ENCODE measurements at regions not wholly inside any gene's neighbourhood (a gene's known extent, or its start where the extent isn't known, plus 50 kb on each side); places are given as distances from the start of the nearest gene placed in this dataset.

GRCh38 chr1:244207042-244207934 lies 156.2 kb downstream of the ZBTB18 start:
- WGBS, 3 donors, result 61 to 65% (median 63%) methylated on average over 6 of the region's 6 CpGs
- Histone ChIP-seq H3K27me3 (no peaks in the 10 kb centered on the region), H3K36me3 (no peaks in the 10 kb centered on the region), H3K4me1 (ENCODE audit: insufficient read depth) (no peaks in the 10 kb centered on the region), H3K27ac (no peak overlapping the region), H3K9me3 (no peaks in the 10 kb centered on the region), H3K4me3 (no peak overlapping the region)
- peak in 1 of 5 donors; percentile 14 for DNase-seq
- TF ChIP-seq POLR2A (IDR thresholded peaks at IDR 0.05) (no peak), EP300 (IDR thresholded peaks at IDR 0.05) (no peak), CTCF (IDR thresholded peaks at IDR 0.05) (no peak)
- intact Hi-C loops (cut with DNase I), result no loop called here

GRCh38 chr1:244207935-244208244 lies 156.8 kb downstream of the ZBTB18 start:
- H3K36me3 ChIP-seq, result no peaks in the 10 kb centered on the region
- no peak overlapping the region for H3K27ac ChIP-seq
- no peak overlapping the region for H3K4me3 ChIP-seq
- no peaks in the 10 kb centered on the region for H3K9me3 ChIP-seq
- H3K27me3 ChIP-seq, result no peaks in the 10 kb centered on the region
- no peak for DNase-seq
- no peaks in the 10 kb centered on the region for H3K4me1 ChIP-seq (ENCODE audit: insufficient read depth)
- WGBS, 3 donors, result 62 to 73% (median 68%) methylated on average over 2 of the region's 2 CpGs
- TF ChIP-seq EP300 (IDR thresholded peaks at IDR 0.05) (no peak), CTCF (IDR thresholded peaks at IDR 0.05) (no peak)
- intact Hi-C loops (cut with DNase I), result no loop called here

- H3K4me3 ChIP-seq, result no peak overlapping the region
- intact Hi-C loops (cut with DNase I), result no loop called here
- TF ChIP-seq POLR2A (IDR thresholded peaks at IDR 0.05) (no peak), CTCF (IDR thresholded peaks at IDR 0.05) (no peak), EP300 (IDR thresholded peaks at IDR 0.05) (no peak)
- H3K27me3 ChIP-seq, result no peaks in the 10 kb centered on the region
- 65 to 76% (median 70%) methylated on average over 5 of the region's 5 CpGs for WGBS, 3 donors
- no peak for DNase-seq
- H3K36me3 ChIP-seq, result no peaks in the 10 kb centered on the region
- no peaks in the 10 kb centered on the region for H3K4me1 ChIP-seq (ENCODE audit: insufficient read depth)
- no peak overlapping the region for H3K27ac ChIP-seq
- H3K9me3 ChIP-seq, result no peaks in the 10 kb centered on the region
Measured at GRCh38 chr1:244209955-244210354, 158.9 kb downstream of the ZBTB18 start.

- Histone ChIP-seq H3K9me3 (no peaks in the 10 kb centered on the region), H3K27ac (no peak overlapping the region), H3K4me3 (no peak overlapping the region), H3K36me3 (no peaks in the 10 kb centered on the region), H3K27me3 (no peaks in the 10 kb centered on the region), H3K4me1 (ENCODE audit: insufficient read depth) (no peaks in the 10 kb centered on the region)
- intact Hi-C loops (cut with DNase I), result no loop called here
- no peak for TF ChIP-seq EP300 (IDR thresholded peaks at IDR 0.05)
- TF ChIP-seq CTCF (IDR thresholded peaks at IDR 0.05), result no peak
- no peak for TF ChIP-seq POLR2A (IDR thresholded peaks at IDR 0.05)
- DNase-seq, result no peak
- WGBS, 3 donors, result 90 to 92% (median 92%) methylated on average over 28 of the region's 28 CpGs
Measured at GRCh38 chr1:244210884-244211558, 159.9 kb downstream of the ZBTB18 start.

Data from ovary (tissue), 7 donors.